Peyer's patch (tissue), 4 donors: ENCODE measurements at regions not wholly inside any gene's neighbourhood (a gene's known extent, or its start where the extent isn't known, plus 50 kb on each side); places are given as distances from the start of the nearest gene placed in this dataset.

Experiments used
- CTCF ChIP-seq, 6 experiments: fragments of 450-650 bp in 4 of 6; fragments of 200-600 bp in 2 of 6; sonication (generic) in 1 of 6; IDR thresholded peaks; one replicate each; pipeline ENCODE4 v1.5.1; 2017 to 2019; ENCODE audit warnings: antibody characterized with exemption in 6 of 6, mild to moderate bottlenecking in 3 of 6, moderate library complexity in 1 of 6
- POLR2A ChIP-seq, 2 donors: fragments of 450-650 bp; IDR thresholded peaks; one replicate each; pipeline ENCODE4 v1.5.1; 2017; ENCODE audit warnings: antibody characterized with exemption in 2 of 2, mild to moderate bottlenecking in 2 of 2, moderate library complexity in 2 of 2

DNA sequence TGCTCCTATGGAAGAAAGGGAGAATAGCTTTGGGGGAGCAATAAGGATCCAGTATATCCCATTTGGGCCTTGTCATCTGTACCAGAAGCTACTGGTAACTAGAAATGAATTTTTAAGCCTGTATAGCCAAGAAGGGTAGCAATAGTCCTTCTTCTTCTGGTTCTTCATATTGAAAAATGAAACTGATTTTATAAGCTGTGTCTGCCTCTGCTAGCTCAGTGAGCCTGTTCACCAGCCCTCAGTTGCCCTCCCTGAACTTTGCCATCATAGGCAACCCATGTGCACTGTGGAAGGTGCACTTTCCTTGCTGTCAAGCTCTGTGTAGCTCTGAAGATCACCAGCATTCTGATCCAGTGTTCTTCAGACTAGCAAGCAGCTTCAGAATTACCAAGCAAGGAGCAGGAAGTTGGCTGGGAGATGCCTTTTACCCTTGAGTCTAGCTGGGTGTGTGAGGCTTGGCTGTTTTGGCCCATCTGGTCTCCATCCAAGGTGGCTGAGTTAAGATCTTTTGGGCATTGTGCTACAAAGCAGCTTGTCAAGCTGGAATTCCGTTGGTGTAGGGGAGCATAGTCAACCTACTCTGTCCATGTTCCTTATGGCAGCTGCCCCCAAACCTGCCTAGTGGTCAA lies 55.8 kb upstream of the MGAT5 start:
- no peak for TF ChIP-seq CTCF (IDR thresholded peaks at IDR 0.05)
- TF ChIP-seq POLR2A (IDR thresholded peaks at IDR 0.05), result no peak
